Osteoblast (primary cell): ENCODE measurements at regions not wholly inside any gene's neighbourhood (a gene's known extent, or its start where the extent isn't known, plus 50 kb on each side); places are given as distances from the start of the nearest gene placed in this dataset. TPM values are rescaled to one million over a fixed set of nuclear protein-coding genes. Genes with fewer than 3 reads are reported as not detected.

Experiments used
- DNase-seq: peaks from one replicate; pipeline ENCODE4 v3.0.0; 2011; ENCODE audit warnings: low spot score, mixed read lengths; ENCODE audit not compliant: insufficient read length; ENCODE audit errors: missing footprints
- H2AFZ ChIP-seq: 2 replicates; pipeline ENCODE4 v1.6.0; 2011; ENCODE audit warnings: mild to moderate bottlenecking, low read length
- H3K27ac ChIP-seq: 2 replicates; pipeline ENCODE4 v1.5.1; 2011; ENCODE audit warnings: mild to moderate bottlenecking, low read depth, low read length, moderate library complexity
- H3K27me3 ChIP-seq: 2 replicates; pipeline ENCODE4 v1.6.0; 2012; ENCODE audit warnings: mild to moderate bottlenecking, control low read depth, inconsistent platforms, low read length, moderate library complexity; ENCODE audit not compliant: insufficient read depth
- H3K36me3 ChIP-seq: 2 replicates; pipeline ENCODE4 v1.5.1; 2011; ENCODE audit warnings: mild to moderate bottlenecking, low read length, control low read depth, moderate library complexity; ENCODE audit not compliant: insufficient read depth
- H3K4me1 ChIP-seq: 2 replicates; pipeline ENCODE4 v1.5.1; 2011; ENCODE audit warnings: mild to moderate bottlenecking, low read length, control low read depth, moderate library complexity; ENCODE audit not compliant: insufficient read depth
- H3K4me2 ChIP-seq: 2 replicates; pipeline ENCODE4 v1.6.0; 2011; ENCODE audit warnings: mild to moderate bottlenecking, low read length; ENCODE audit not compliant: insufficient read depth
- H3K4me3 ChIP-seq: fragments of 200-600 bp; sonication (generic); 3 replicates; pipeline ENCODE4 v1.5.1; 2012; ENCODE audit warnings: mild to moderate bottlenecking, low read length, inconsistent platforms; ENCODE audit not compliant: insufficient read depth
- H3K79me2 ChIP-seq: 2 replicates; pipeline ENCODE4 v1.6.0; 2012; ENCODE audit warnings: mild to moderate bottlenecking, low read length, control low read depth, inconsistent platforms; ENCODE audit not compliant: insufficient read depth
- H3K9me3 ChIP-seq: 2 replicates; pipeline ENCODE4 v1.5.1; 2011; ENCODE audit warnings: low read depth, low read length, control low read depth
- H4K20me1 ChIP-seq: 2 replicates; pipeline ENCODE4 v1.6.0; 2012; ENCODE audit warnings: mild to moderate bottlenecking, low read length, control low read depth; ENCODE audit not compliant: insufficient read depth
- small RNA-seq: library from RNA; depleted of rRNA; stranded (forward); fragments of <200 nt; gene quantifications from one replicate; pipeline ENCODE3, GENCODE V24; 2012
- TF ChIP-seq, protein P1 (sequence below): IDR thresholded peaks from 2 replicates; pipeline ENCODE4 v1.5.1; 2011; ENCODE audit warnings: mild to moderate bottlenecking, low read depth, low read length, moderate library complexity; ENCODE audit errors: extremely low read depth

DNA sequence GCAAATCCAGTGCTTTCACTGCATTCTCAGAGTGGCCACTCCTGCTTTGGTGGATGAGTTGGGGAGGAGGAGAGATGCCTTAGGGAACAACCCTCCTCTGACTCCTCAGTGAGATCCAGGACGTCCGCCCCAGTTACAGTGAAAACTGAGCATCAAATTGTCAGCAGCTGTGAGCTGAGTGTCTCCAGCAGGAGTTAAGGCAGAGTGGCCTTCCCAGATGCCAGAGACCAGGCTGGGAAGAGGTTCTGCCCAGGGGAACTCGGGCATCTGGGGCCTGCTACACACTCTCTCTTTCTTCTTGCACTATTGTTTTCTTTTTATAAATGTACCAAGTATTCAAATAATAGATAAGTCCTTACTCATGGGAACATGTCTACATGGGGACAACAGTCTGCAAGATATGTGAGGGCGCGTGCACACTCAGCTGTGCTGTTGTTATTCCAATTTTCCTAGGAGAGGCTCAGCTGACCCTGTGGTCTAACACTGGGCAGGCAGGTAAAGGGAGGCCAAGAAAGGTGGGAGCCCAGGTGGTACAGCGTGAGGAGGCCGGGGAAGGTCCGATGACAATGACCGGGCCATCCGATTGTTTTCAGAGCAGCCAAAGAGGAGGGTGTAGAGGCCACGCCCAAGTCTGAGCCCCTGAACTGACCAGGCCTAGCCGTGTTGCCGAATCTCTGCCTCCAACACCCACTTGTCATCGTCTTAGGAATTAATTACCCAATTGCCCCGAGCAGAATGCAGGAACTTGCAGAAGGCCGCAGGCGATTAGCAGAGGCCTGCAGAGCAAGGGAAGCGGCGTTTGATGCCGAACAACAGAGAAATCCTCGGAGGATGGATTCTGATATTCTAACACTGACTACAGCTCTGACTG is 166.9 kb downstream of the ANAPC1 start:
- TF ChIP-seq, protein P1, sequence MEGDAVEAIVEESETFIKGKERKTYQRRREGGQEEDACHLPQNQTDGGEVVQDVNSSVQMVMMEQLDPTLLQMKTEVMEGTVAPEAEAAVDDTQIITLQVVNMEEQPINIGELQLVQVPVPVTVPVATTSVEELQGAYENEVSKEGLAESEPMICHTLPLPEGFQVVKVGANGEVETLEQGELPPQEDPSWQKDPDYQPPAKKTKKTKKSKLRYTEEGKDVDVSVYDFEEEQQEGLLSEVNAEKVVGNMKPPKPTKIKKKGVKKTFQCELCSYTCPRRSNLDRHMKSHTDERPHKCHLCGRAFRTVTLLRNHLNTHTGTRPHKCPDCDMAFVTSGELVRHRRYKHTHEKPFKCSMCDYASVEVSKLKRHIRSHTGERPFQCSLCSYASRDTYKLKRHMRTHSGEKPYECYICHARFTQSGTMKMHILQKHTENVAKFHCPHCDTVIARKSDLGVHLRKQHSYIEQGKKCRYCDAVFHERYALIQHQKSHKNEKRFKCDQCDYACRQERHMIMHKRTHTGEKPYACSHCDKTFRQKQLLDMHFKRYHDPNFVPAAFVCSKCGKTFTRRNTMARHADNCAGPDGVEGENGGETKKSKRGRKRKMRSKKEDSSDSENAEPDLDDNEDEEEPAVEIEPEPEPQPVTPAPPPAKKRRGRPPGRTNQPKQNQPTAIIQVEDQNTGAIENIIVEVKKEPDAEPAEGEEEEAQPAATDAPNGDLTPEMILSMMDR, result no peak

More for the DNA sequence above, 166.9 kb downstream of the ANAPC1 start:
- DNase-seq, result no peak
- H3K4me3 ChIP-seq, result no peak overlapping the region
- H2AFZ ChIP-seq, result no peak overlapping the region
- no peak overlapping the region for H3K4me2 ChIP-seq
- no peaks in the 10 kb centered on the region for H3K9me3 ChIP-seq
- H3K4me1 ChIP-seq, result no peaks in the 10 kb centered on the region
- no peaks in the 10 kb centered on the region for H3K79me2 ChIP-seq
- H3K27me3 ChIP-seq, result peaks cover 8% of the 10 kb centered on the region
- H4K20me1 ChIP-seq, result no peaks in the 10 kb centered on the region
- no peaks in the 10 kb centered on the region for H3K36me3 ChIP-seq
- H3K27ac ChIP-seq, result no peak overlapping the region

Small RNA genes in the stretch of these regions (small RNA-seq; reads per million reads assigned to genes)
- gene MIR4435-2, result not detected
